ENCODE measurements at regions not wholly inside any gene's neighbourhood (a gene's known extent, or its start where the extent isn't known, plus 50 kb on each side); places are given as distances from the start of the nearest gene placed in this dataset.

GRCh38 chr14:82126006-82126405 lies 592.4 kb upstream of the SEL1L start:
- in situ Hi-C loops (cut with MboI; ENCODE audit: low sequenced_read_pairs, unreplicated experiment), result no loop called here
- TF ChIP-seq, protein P1, sequence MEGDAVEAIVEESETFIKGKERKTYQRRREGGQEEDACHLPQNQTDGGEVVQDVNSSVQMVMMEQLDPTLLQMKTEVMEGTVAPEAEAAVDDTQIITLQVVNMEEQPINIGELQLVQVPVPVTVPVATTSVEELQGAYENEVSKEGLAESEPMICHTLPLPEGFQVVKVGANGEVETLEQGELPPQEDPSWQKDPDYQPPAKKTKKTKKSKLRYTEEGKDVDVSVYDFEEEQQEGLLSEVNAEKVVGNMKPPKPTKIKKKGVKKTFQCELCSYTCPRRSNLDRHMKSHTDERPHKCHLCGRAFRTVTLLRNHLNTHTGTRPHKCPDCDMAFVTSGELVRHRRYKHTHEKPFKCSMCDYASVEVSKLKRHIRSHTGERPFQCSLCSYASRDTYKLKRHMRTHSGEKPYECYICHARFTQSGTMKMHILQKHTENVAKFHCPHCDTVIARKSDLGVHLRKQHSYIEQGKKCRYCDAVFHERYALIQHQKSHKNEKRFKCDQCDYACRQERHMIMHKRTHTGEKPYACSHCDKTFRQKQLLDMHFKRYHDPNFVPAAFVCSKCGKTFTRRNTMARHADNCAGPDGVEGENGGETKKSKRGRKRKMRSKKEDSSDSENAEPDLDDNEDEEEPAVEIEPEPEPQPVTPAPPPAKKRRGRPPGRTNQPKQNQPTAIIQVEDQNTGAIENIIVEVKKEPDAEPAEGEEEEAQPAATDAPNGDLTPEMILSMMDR (IDR thresholded peaks at IDR 0.05; ENCODE audit: borderline replicate concordance, control extremely low read depth, extremely low read depth, insufficient read depth, missing control alignments), result no peak
- DNase-seq (ENCODE audit: low spot score), result no peak

GRCh38 chr14:82134411-82134810 lies 600.8 kb upstream of the SEL1L start:
- TF ChIP-seq, protein P1 (IDR thresholded peaks at IDR 0.05; ENCODE audit: borderline replicate concordance, control extremely low read depth, extremely low read depth, insufficient read depth, missing control alignments), result no peak
- DNase-seq (ENCODE audit: low spot score), result no peak
- in situ Hi-C loops (cut with MboI; ENCODE audit: low sequenced_read_pairs, unreplicated experiment), result no loop called here

DNA sequence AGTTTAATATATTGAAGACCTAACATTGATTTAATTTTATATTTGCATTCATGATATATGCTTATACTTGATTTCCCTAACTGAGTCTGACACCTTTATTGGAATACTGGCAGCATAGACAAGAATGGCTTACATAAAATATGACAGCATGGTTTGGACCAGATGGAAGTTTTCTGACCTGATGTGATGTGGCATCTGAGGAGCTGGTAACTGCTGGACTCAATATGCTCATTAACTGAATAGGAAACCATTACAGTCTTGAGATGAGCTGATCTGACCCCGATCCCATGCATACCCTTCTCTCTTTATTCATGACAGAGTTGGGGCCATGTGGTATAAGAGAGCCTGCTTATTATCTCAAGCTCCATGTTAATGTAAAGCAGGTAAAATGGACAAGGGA lies 604.8 kb upstream of the SEL1L start:
- DNase-seq (ENCODE audit: low spot score), result no peak
- in situ Hi-C loops (cut with MboI; ENCODE audit: low sequenced_read_pairs, unreplicated experiment), result no loop called here
- TF ChIP-seq, protein P1 (IDR thresholded peaks at IDR 0.05; ENCODE audit: borderline replicate concordance, control extremely low read depth, extremely low read depth, insufficient read depth, missing control alignments), result no peak

- in situ Hi-C loops (cut with MboI; ENCODE audit: low sequenced_read_pairs, unreplicated experiment), result no loop called here
- no peak for DNase-seq (ENCODE audit: low spot score)
- TF ChIP-seq, protein P1 (IDR thresholded peaks at IDR 0.05; ENCODE audit: borderline replicate concordance, control extremely low read depth, extremely low read depth, insufficient read depth, missing control alignments), result no peak
Measured at GRCh38 chr14:82146846-82147245, 613.2 kb upstream of the SEL1L start.

DNA sequence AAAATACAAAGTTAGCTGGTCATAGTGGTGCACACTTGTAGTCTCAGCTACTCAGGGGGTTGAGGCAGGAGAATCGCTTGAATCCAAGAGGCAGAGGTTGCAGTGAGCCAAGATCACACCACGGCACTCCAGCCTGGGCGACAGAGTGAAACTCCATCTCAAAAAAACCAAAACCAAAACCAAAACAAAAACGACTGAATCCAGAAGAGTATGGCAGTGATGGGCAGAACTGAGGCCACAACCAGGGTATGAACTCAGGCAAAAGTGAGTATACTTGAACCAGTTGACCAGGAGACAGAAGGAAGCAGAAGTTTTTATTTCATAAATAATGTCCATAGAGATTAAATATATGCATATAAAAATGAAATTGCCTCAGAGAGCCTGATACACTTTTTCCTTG lies 620.0 kb upstream of the SEL1L start:
- no peak for DNase-seq (ENCODE audit: low spot score)
- TF ChIP-seq, protein P1 (IDR thresholded peaks at IDR 0.05; ENCODE audit: borderline replicate concordance, control extremely low read depth, extremely low read depth, insufficient read depth, missing control alignments), result no peak
- in situ Hi-C loops (cut with MboI; ENCODE audit: low sequenced_read_pairs, unreplicated experiment), result no loop called here

DNA sequence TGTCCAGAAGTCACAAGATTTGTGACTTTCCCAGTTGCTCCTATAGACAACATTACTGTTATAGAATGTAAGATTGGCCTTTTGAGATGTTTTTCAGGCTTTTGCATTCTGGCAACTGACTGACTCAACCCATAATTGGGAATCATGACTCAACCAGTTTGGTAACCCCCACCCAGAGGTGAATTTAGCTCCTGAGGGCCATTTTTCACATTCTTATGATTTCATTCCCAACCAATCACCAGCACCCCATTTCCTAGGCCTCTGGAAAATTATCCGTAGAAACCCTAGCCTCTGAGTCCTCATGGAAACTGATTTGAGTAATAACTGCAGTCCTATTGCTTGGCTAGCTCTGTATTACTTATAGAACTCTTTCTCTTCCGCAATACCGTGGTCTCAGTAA lies 626.0 kb upstream of the SEL1L start:
- in situ Hi-C loops (cut with MboI; ENCODE audit: low sequenced_read_pairs, unreplicated experiment), result no loop called here
- DNase-seq (ENCODE audit: low spot score), result no peak
- TF ChIP-seq, protein P1 (IDR thresholded peaks at IDR 0.05; ENCODE audit: borderline replicate concordance, control extremely low read depth, extremely low read depth, insufficient read depth, missing control alignments), result no peak

- in situ Hi-C loops (cut with MboI; ENCODE audit: low sequenced_read_pairs, unreplicated experiment), result no loop called here
- DNase-seq (ENCODE audit: low spot score), result no peak
- TF ChIP-seq, protein P1 (IDR thresholded peaks at IDR 0.05; ENCODE audit: borderline replicate concordance, control extremely low read depth, extremely low read depth, insufficient read depth, missing control alignments), result no peak
Measured at GRCh38 chr14:82180139-82180538, 646.5 kb upstream of the SEL1L start.

Data from GM13976 (cell line).